A673 (cell line): ENCODE measurements at regions not wholly inside any gene's neighbourhood (a gene's known extent, or its start where the extent isn't known, plus 50 kb on each side); places are given as distances from the start of the nearest gene placed in this dataset.

Experiments
- CTCF ChIP-seq: fragments of 300-800, 200-600 bp; sonication (generic); conservative IDR thresholded peaks from 2 replicates; pipeline ENCODE4 v1.5.1; 2017; ENCODE audit warnings: low read depth, mild to moderate bottlenecking, antibody characterized with exemption, low read length, moderate library complexity, mixed read lengths
- EZH2 ChIP-seq: fragments of 200-600 bp; sonication (generic); IDR thresholded peaks from 2 replicates; pipeline ENCODE4 v1.6.1; 2017; ENCODE audit warnings: borderline replicate concordance, low read depth, mild to moderate bottlenecking, mixed read lengths, antibody characterized with exemption, low read length; ENCODE audit not compliant: poor library complexity, severe bottlenecking

GRCh38 chr5:68012831-68013230 lies 202.7 kb upstream of the PIK3R1 start:
- TF ChIP-seq CTCF (no peak), EZH2 (no peak)
